Left lobe of liver (tissue), 2 donors: ENCODE measurements at regions not wholly inside any gene's neighbourhood (a gene's known extent, or its start where the extent isn't known, plus 50 kb on each side); places are given as distances from the start of the nearest gene placed in this dataset.
"Not testable (repeated sequence)": the region's sequence is repeated elsewhere in the genome, so short reads cannot be mapped to it uniquely, and the experiment has no call there.

Experiments
- ATAC-seq: fragments of 200-7000 bp; cut with Tn5 transposase; one replicate; pipeline ENCODE4 v1.9.1; 2020; ENCODE audit warnings: mild to moderate bottlenecking, moderate library complexity
- DNase-seq: peaks from one replicate; pipeline ENCODE4 v3.0.0-alpha.2; 2020; ENCODE audit warnings: low spot score
- donor health status: DM: no; HTN: no; CAD: no; lungs with moderate emphysema.
- donor health status: DM: no; HTN: yes; CAD: no.

DNA sequence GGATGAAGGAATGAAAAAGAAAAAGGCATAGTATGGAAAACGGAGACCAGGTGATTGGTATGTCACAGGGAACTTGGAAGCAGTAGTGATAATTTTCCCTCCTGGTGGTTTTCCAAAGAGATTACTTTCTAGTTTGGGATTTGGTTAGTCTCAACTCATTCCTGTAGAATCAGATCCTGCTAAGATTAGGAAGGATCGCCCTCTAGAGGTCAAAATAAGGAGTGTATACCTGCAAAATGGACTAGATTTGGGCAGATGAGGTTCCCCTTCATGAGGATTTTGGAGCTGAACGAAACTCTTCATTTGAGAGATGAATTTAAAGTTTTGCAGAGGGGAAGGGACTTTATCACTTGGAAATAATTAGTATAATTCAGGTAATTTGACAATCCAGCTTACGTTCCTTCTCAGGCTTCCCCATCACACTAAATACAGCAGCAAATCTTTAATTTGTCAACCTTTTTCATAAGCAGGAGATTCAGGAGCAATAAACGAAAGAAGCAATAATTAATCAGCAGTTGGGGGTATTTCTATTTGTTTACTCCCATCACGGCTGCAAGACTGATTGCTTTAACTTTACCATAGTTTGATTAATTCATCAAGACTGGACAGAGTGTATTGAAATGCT is 65.2 kb downstream of the CCDC195 start:
- no peak for DNase-seq
- peak; percentile 94 for ATAC-seq

DNA sequence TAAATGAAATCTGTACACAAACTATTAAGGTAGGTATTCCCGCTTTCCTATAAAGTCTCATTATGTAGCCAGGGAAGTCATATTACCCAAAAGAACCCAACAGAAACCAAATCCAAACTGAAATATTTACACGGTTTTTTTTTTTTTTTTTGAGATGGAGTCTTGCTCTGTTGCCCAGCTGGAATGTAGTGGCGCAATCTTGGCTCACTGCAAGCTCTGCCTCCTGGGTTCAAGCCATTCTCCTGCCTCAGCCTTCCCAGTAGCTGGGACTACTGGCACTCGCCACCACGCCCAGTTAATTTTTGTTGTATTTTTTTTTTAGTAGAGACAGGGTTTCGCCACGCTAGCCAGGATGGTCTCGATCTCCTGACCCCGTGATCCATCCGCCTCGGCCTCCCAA is 62.5 kb upstream of the CUL3 start:
- not testable (repeated sequence) for ATAC-seq, DNase-seq

DNA sequence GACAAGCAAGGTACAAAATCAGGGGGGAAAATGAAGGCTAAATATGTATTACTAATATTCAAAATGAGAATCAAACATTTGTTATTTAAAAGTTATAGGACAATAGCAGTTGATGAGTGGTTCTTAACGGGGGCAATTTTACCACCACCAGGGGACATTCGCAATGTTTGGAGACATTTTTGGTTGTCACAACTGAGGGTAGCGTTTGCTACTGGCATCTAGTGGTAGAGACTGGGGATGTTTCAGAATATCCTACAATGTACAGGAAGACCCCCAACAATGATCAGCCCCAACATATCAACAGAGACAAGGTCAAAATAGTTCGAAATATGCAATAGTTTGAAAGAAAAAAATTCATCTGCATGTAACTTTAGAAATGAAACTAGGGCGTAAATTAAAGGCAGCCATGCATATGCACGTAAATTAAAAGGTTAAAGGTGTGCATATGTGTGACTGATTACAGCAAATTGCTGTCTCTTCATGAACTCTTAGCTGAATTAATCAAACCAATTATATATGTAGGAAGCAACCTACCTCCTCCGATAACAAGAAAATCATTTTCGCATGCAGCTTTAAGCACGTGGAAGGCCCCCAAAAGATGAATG is 61.2 kb upstream of the CUL3 start:
- no peak for DNase-seq
- ATAC-seq = peak; percentile 84

DNA sequence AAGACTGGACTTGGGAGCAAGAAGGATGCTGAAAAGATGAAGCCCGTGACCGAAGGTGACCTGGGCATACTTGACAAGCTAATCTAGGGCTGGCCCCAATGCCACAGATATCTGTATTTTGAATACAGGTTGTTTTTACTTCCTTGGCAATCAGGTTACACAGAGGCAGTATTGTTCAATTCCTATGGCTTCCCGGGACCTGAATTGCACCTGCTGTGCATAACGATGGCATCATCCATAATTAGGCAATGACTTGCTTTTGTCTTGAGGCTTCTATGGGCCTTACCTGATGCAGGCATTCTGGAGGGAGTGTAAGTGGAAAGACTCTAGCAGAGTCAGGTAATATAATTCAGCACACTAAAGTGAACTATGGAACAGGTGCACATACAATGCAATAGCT is 60.6 kb upstream of the CUL3 start:
- ATAC-seq (peak; percentile 41), DNase-seq (no peak)

DNA sequence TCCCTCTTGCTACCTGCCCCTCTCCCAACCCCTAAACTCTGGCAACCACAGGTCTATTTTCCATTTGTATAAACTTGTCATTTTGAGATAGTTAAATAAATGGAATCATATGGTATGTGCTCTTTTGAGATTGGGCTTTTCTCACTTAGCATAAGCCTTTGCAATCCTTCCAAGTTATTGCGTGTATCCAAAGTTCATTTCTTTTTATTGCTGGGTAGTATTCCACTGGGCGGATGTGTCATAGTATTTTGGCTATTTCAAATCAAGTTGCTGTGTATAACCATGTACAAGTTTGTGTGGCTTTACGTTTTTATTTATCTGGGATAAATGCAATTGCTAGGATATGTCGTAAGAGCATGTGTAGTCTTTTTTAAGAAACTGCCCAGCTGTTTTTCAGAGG is 55.5 kb upstream of the CUL3 start:
- ATAC-seq (no peak), DNase-seq (no peak)

DNA sequence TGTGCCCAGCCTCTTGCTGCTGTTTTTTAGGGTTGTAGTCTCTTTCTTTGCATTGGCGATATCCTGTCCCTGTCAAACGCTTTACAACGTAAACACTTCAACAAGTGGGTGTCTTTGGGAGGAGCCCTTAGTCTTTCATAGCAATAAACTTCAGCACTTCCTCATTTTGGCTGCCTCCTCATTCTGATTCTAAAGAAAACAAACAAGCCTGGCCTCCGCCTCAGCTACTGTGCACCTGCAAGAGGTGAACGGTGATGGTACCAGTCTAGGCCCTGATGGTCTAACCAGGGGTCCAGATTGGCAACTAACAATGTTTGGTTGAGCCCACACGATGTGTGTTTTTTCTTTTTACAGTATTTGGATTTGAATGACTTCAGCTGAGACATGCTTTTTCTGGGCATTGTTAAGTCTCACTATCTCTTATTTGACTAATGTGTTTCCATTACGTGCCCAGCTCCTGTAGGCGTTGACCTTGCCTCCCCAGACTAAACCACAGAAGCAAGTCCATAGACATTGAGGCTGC is 53.2 kb upstream of the CUL3 start:
- DNase-seq (no peak), ATAC-seq (no peak)
